Gastroesophageal sphincter (tissue), 3 donors: ENCODE measurements at regions not wholly inside any gene's neighbourhood (a gene's known extent, or its start where the extent isn't known, plus 50 kb on each side); places are given as distances from the start of the nearest gene placed in this dataset.

ENCODE experiments used
- POLR2A ChIP-seq, 2 donors: fragments of 450-650 bp; IDR thresholded peaks; one replicate each; pipeline ENCODE4 v1.6.1; 2017; ENCODE audit warnings: antibody characterized with exemption in 2 of 2, mild to moderate bottlenecking in 2 of 2, moderate library complexity in 1 of 2
- TF ChIP-seq, protein P1 (sequence below), 4 experiments: fragments of 200-600 bp in 2 of 4; fragments of 450-650 bp in 2 of 4; sonication (generic) in 1 of 4; IDR thresholded peaks; one replicate each; pipeline ENCODE4 v1.5.1; 2017 to 2019; ENCODE audit warnings: antibody characterized with exemption in 4 of 4, mild to moderate bottlenecking in 2 of 4, moderate library complexity in 2 of 4

- TF ChIP-seq, protein P1, sequence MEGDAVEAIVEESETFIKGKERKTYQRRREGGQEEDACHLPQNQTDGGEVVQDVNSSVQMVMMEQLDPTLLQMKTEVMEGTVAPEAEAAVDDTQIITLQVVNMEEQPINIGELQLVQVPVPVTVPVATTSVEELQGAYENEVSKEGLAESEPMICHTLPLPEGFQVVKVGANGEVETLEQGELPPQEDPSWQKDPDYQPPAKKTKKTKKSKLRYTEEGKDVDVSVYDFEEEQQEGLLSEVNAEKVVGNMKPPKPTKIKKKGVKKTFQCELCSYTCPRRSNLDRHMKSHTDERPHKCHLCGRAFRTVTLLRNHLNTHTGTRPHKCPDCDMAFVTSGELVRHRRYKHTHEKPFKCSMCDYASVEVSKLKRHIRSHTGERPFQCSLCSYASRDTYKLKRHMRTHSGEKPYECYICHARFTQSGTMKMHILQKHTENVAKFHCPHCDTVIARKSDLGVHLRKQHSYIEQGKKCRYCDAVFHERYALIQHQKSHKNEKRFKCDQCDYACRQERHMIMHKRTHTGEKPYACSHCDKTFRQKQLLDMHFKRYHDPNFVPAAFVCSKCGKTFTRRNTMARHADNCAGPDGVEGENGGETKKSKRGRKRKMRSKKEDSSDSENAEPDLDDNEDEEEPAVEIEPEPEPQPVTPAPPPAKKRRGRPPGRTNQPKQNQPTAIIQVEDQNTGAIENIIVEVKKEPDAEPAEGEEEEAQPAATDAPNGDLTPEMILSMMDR (IDR thresholded peaks at IDR 0.05) = no peak
- no peak for TF ChIP-seq POLR2A (IDR thresholded peaks at IDR 0.05)
Observed at GRCh38 chr18:32544088-32544487, 73.4 kb upstream of the GAREM1 start.
